Activated CD4-positive, alpha-beta T cell treated with anti-CD3 and anti-CD28 coated beads, Interleukin-2, Interleukin-6, amounts not matched to agents 100 ng/mL and 50 ng/mL, durations not matched to agents 16 hours and 8 hours (primary cell): ENCODE measurements at regions not wholly inside any gene's neighbourhood (a gene's known extent, or its start where the extent isn't known, plus 50 kb on each side); places are given as distances from the start of the nearest gene placed in this dataset.
A peak's percentile ranks its signal among the peaks of the same experiment; 100 is the strongest.
"Not testable (repeated sequence)": the region's sequence is repeated elsewhere in the genome, so short reads cannot be mapped to it uniquely, and the experiment has no call there.

Experiments used
- DNase-seq: peaks from one replicate; pipeline ENCODE4 v3.0.0-alpha.2; 2020

DNA sequence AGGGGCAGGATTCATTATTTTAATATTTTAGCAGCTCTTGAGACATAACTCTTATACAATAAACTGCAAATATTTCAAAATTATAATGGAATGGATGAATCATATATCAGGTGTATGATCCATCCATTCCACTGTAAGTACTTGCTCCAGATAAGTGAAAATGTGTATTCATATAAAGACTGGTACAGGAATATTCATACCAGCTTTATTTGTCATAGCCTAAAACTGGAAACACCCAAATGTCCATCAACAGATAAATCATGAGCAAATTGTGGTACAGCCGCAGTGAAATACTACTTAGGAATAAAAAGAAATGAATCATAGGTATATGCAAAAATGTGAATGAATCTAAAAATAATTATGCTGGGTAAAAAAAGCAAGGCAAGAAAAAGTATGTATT is 263.6 kb upstream of the SYT10 start:
- no peak for DNase-seq

DNA sequence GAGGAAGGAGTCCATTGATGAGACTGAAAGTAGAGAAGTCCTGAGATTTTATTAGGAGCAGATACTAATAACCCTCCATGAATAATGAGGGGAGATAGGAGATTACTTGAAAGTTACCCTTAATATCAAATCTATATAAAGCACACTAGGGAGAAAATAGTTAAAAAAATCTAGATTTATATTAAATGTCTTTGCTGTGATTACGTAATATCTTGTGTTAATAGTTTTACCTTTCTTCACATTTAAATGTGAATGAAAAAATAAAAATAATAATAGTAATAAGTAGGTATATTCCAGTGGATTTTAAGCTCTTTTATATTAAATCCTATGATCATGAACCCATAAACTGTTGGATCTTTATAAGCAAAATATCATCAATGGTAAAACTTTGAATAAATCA is 267.3 kb upstream of the SYT10 start:
- DNase-seq = no peak

DNA sequence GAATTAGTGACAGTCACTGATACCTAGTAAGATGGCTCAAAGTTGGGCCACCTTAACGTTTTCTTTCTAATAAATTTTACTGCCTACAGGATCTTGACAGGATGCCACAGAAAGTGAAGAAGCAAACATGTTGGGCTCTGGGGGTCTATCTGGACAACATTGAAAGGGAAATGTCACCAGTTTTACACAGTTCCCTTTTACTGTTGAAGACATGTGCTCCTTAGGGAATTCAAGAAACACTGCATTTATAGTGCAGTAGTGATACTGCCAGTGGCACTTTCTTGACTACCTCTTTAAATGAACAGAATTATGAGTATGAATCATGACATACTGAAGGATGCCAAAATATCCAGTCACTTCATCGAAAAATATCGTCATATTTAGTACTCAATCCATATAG is 269.3 kb upstream of the SYT10 start:
- no peak for DNase-seq

DNA sequence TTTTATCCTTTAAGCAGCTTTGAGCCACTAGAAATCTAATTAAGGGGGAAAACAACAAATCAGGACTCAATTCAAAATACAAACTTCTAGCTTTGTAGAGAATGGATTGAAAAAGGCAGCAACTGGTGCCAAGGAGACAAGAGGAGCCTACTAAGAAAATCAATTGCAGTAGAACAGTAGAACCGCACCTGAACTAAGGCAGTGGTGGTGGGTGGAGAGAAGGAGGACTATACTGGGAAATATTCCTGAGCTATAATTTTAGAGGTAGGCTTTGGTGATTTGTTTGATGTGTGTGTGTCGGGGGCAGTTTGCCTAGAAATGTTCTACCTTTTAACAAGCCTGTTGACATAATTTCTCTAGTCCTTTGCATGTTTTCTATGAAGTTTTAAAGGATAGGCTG is 270.9 kb upstream of the SYT10 start:
- no peak for DNase-seq

DNA sequence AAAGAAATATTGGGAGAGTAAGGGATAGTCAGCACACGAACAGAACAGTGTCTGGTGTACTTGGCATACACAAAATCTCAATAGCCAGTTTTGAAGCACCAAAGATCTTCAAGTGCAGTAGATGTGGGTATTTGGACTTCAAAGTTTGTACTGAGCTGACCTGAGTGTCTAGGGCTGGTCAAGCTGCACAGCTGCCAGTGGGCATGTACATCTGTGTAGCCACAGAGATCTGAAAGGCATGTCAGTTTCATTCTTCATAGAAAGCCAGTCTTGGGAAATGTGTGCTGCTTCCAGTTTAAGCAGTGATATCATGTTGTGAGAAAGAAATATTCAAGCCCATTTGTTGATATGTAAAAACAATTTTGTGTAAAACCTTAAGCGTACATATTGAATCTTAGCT is 279.0 kb upstream of the SYT10 start:
- no peak for DNase-seq

DNA sequence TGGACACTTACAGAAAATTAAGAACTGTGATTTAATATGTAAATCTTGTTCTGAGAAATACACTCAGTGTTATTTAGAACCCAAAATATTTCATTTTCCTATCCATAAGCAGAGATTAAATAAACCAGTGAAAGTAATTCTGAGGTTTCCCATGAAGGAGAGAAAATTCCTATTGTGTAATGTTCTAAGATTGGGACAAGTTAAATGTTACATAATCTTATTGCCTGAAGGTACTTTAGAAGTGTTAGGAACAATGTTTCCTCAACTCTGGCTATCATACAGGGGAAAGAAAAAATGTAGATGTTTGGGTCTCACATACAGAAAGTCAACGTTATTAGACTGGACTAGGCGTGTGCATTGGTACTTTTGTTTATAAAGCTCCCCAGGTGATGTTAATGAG is 281.9 kb upstream of the SYT10 start:
- no peak for DNase-seq

DNA sequence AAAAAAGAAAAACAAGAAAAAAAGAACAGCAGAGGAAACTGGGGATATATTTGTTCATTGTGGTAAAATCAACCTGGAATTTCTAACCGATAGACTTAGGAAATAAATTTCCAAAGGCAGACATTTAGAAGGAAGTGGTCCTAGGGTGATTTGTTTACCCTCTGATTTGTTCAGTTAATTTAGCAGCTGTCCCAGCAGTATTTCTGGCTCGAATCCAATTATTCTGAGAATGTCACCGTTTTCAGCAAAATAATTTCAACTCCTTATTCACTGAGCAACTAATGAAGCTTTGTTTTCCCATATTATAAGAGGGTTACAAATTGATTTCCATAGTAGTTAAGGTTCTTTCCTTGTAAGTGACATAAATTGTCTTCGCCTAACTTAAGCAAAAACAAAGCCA is 285.2 kb upstream of the SYT10 start:
- no peak for DNase-seq

DNA sequence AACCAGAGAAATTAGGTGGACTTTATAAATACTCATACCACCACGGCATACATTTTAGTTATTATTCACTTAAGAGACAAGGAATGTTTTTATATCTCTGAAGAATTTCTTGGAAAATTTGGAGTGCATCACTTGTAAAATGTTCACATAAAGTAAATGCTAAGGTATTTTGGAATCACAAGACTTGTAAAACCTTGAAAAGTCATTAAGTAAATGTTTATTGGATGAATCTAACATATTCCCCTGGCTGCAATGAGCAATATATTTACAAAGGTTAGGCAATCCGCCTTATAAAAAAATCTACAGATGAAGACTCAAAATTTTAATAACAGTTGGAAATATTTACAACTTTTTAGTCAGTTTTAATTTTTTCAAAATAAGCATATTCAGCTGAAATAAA is 287.4 kb upstream of the ALG10 start:
- DNase-seq = no peak

DNA sequence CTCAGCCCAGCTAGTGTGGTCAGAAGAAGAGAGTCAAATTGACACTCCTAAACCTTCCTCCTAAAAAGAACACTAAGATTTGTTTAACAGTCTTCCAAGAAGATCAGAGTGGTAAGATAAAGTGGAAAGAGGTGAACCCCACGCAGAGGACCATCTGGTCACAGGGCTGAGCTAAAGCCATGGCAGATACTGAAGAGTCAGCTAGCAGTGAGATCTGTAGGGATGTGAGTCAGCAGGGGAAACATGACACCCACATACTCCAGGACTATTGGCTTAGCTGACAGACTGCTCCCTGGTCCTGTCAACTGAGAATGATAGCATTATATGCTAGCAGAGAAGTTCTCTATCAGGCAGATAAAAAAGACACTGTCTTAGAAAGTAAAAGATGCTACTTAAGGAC is 269.4 kb upstream of the ALG10 start:
- DNase-seq = no peak

DNA sequence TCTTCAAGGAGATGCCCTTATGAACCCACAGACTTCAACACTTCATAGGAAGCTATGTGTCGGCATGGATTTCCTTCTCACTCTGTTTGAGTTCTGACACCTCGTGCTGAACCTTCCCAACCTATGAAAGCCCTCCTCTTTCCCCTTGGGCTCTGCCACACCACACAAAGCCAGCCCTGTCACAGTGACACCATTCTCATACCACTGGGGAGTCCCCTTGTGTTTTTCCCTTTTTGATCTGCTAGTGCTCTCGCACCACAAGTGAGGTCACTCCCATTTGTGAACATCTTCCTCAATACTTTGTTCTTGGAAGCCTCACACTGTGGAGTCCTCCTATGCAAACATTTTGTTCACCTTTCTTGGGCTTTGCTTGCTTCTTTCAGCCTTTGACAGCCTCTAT is 264.6 kb upstream of the ALG10 start:
- DNase-seq = no peak

DNA sequence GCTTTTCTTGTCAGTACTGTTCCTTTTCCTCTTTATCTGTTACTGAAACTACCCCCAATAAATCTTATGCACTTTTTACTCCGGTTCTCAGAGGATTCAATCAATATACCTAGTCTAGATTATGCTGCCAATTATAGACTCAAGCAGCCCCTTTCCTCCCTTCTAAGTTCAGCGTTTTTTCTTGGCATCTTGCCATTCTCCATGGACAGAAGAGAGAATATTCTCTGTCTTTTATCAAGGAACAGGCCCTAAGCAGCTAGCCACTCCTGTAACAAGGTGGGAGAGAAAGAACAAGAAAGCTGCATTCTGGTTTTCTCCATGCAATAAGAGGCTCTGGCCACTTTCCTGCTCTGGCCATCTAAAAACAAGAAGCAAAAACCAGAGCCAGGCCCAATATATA is 263.0 kb upstream of the ALG10 start:
- DNase-seq = no peak

DNA sequence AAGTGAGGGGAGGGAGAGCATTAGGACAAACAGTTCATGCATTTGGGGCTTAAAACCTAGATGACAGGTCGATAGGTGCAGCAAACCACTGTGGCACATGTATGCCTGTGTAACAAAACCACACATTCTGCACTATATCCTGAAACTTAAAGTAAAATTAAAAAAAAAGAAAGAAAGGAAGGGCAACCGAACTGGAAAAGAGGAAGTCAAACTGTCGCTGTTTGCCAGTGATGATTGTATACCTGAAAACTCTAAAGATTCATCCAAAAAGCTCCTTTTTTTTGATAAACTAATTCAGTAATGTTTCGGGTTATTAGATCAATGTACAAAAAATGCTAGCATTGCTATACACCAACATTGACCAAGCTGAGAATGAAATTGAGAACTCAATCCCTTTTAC is 259.0 kb upstream of the ALG10 start:
- DNase-seq = no peak

DNA sequence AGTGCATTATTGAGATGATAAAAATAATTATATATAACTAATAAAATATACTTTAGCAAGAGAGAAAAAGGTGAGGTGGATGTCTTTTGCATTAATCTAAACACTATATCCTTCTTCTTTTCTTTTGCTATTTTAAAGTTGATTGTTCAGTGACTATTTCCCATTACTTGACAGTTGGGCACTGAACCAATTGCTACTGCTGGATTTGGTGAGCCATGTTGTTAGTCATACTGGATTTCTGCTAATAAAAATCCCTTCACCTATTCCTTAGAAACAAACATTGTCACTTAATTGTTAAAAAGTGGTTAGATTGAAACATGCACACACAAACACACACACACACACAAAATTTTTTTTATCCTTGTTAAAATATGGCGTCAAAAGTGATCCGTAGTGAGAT is 251.6 kb upstream of the ALG10 start:
- DNase-seq = no peak

DNA sequence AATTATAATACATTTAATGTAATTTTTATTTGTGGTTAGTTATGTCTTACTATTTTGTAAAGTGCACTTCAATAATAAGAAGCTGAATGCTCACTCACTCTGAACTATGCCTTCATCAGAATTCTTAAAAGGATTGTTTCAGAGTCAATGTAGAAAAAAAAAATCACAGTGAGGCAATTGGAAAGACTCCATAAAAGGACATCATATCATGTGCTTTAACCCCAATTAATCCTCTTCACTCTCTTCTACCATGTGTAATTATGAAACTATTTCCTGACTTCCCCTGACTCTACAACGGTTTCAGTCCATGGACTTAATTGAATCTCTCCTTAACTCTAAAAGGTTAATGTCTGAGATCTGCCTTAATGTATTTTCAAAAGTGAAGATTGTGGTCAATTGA is 250.4 kb upstream of the ALG10 start:
- DNase-seq = no peak

DNA sequence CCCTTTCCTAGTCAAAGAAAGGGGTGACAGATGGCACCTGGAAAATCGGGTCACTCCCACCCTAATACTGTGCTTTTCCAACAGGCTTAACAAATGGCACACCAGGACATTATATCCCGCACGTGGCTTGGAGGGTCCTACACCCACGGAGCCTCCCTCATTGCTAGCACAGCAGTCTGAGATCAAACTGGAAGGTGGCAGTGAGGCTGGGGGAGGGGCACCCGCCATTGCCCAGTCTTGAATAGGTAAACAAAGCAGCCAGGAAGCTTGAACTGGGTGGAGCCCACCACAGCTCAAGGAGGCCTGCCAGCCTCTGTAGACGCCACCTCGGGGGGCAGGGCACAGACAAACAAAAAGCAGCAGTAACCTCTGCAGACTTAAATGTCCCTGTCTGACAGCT is 249.2 kb upstream of the ALG10 start:
- DNase-seq = not testable (repeated sequence)

DNA sequence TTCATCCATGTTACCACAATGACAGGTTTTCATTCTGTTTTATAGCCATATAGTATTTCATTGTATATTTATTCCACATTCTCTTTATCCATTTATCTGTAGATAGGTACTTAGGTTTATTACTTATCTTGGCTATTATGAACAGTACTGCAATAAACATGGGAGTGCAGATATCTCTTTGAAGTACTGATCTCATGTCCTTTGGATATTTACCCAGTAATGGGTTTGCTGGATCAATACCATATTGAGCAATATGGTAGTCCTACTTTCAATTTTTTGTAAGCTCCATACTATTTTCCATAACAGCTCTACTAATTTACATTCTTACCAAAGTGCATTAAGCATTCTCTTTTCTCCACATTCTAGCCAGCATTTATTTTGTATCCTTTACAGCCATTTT is 235.8 kb upstream of the ALG10 start:
- no peak for DNase-seq

DNA sequence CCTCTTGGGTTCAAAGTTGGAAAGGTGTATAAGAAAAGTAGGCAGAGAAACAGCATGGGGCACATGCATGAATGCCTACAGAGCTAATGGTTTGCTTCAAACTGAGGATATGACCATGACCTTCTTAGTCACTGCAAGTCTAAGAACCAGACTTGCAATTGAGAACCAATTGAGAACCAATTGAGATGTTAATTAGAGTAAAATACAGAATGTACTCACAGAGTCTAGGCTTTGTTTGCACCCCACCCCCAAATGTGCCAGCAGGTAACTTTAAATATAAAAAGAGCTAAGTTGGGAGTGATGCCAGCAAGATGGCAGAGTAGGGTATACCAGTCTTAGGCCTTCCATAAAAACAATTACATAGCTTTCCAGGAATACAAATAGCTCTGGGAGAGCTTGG is 227.3 kb upstream of the ALG10 start:
- DNase-seq = no peak

DNA sequence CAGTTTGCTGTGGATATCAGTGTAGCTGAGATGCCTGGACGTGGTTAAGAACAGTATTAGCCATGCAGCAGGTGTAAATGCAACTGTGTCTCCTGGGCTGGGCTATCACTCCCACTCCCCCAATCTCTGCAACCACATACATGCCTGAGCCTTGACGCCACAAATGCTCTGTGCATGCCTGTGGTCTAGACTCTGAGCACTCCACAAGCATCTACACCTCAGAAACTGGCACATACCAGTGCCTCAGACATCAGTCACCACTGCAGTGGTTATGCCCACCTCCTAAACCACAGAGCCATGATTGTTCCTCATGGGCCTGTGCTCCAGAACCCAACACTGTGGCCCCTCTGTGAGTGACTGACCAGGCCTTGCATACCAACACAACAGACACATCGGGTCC is 226.8 kb upstream of the ALG10 start:
- DNase-seq = no peak

DNA sequence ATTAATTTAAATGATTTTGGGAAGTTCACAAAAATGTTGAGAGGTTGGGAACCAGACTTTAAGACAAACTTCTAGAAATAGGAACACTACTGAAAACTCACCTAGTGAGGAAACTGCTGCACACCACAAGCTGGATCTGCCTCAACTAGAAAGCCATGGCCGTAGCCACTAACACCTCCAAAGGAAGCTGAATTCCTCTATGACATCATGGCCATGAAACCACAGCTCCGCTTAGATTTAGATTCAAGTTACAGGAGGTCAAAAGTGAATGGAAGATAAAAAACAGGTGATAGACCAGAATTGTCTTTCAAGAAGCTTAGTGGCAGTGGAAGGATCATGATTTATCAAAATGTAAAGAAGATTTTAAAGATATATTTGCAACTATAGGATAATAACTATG is 208.8 kb upstream of the ALG10 start:
- DNase-seq = no peak

DNA sequence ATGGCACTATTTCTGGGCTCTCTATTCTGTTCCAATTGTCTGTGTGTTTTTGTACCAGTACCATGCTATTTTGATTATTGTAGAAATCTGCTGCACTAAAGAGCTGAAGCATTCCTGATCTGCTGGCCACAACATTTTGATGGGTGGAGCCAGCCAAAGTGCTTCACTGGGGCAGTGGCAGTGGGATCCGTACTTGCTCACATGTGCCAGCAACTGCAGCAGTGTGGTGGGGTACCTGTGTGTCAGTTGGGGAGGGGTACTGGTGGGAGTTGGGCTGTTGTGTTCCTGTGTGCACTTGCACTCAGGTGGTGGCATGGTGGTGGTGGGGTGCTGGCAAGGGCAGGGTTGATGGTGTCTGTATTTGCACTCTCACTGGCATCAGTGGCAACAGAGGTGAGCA is 204.6 kb upstream of the ALG10 start:
- DNase-seq = no peak

DNA sequence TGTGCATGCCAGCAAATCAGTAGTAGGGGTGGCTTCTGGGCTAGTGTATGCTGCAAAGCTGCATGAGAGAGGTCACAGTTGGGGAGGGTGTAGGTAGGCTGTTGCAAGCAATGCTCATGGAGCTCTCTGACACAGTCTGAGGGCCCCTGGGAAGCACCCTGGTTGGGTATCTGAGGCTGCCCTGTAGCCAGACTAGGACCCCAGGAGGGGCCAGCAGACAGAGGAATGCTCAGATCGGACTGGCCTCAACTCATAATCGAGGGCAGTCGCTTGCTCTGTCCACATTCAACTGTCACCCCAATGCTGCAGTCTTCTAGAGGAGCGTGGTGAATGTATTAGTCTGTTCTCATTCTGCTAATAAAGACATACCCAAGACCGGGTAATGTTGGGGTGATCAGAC is 204.0 kb upstream of the ALG10 start:
- DNase-seq = no peak

DNA sequence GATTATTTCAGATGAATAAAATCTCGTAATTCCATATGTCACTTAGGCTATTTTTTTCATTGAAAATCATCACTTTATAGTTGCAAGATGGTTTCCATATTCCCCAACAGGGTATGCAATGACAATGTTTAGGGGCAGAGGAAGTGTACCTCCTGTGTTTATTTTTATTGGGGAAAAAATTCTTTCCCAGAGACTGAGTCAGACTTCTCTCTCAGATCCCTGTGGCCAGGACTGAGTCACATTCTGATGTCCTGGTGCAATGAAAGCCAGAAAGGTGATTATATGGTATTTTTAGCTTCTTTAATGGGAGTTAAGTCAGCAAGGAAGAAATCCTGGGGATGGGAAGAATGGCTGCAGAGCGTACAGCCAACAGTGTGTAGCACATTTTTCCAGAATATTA is 196.9 kb upstream of the ALG10 start:
- no peak for DNase-seq

DNA sequence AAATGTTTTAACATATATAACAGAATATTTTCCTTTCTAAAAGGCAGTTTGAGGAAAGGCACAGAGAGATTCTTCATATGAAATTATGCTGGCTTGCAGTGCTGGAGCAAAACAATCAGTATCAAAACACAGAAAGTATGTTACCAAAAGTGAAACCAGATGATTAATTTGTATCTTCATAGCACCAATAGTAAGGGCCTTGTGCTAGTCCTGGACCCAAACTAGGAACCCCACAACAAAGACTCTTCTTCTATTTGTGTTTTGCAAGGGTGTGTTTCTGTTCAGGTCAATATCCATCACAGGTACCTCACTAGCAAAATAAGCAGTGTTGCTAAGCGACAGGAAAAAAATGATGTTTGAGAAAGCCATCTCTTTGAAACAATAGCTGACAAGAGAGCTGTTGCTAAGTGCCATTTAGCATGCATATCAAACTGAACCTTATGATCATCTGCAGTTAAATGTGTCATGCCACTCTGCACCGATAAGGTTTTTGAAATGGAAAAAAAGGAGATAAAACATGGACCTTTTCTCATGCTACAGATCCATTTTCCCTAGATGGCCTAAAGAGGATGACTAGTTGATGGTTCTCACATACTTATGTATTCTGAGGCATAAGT is 196.2 kb upstream of the ALG10 start:
- DNase-seq = peak; percentile 0

DNA sequence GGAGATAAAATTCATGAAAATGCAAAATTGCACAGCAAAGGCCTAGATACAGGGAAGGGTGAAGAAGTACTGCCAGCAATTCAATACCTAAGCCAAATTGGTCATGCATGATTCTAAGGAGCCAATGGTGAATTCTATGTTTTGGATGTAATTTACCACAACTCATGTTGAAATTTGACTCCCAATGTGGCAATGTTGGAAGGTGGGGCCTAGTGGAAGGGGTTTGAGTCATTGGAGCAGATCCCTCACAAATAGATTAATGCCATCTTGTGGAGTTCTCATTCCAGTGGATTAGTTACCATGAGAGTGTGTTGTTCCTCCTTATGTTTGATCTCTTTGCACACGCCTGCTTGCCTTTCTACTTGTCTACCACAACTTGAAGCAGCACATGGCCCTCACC is 194.0 kb upstream of the ALG10 start:
- no peak for DNase-seq

DNA sequence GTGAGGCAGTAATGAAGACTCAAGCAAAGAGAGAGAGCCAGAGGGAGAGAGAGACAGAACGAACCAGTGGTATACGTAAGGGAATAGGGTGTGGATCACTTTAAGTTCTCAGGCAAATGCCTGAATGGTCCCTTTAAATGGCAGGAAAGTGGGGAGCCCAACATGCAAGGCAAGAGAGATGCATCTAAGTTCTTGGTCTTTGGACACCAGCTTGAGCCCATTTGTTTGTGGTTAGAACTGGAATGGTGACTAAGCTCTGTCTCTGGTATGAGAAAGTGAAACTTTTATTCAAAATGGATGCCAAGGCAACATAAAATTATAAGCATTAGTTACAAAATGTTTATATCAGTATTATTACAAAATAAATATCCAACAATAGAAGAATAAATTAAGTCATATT is 192.2 kb upstream of the ALG10 start:
- no peak for DNase-seq

DNA sequence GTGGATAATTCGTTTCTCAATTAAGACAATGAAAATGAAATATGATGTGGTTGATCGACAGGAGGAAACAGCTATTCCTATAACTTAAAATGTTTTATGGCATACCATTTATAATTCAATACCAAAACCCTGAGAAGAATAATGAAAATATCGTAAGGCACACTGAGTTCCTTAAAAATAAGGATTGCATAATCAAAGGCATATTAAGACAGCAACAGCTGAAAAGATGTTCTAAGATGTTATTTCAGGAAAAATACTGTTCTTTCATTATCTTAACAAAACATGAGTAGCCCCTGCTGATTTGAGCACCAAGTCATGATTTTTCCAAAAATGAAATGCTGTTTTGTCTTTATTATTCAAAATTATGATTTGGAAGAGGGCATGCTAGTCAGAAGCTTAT is 189.4 kb upstream of the ALG10 start:
- no peak for DNase-seq
